ENCODE measurements at regions not wholly inside any gene's neighbourhood (a gene's known extent, or its start where the extent isn't known, plus 50 kb on each side); places are given as distances from the start of the nearest gene placed in this dataset.
"Not testable (repeated sequence)": the region's sequence is repeated elsewhere in the genome, so short reads cannot be mapped to it uniquely, and the experiment has no call there.

GRCh38 chr10:9160275-9160674, 1105.8 kb downstream of the GATA3 start:
- Histone ChIP-seq H3K4me1 (ENCODE audit: low read depth) (no peaks in the 10 kb centered on the region), H3K9me3 (ENCODE audit: low read depth) (no peaks in the 10 kb centered on the region), H3K36me3 (no peaks in the 10 kb centered on the region), H3K27ac (no peak overlapping the region), H3K4me3 (no peak overlapping the region), H3K27me3 (no peaks in the 10 kb centered on the region)
- DNase-seq (ENCODE audit: low read depth in 1 of 2, low spot score in 1 of 2), result no peak
- TF ChIP-seq CTCF (IDR thresholded peaks at IDR 0.05; ENCODE audit: low read depth, low read length), result no peak

DNA sequence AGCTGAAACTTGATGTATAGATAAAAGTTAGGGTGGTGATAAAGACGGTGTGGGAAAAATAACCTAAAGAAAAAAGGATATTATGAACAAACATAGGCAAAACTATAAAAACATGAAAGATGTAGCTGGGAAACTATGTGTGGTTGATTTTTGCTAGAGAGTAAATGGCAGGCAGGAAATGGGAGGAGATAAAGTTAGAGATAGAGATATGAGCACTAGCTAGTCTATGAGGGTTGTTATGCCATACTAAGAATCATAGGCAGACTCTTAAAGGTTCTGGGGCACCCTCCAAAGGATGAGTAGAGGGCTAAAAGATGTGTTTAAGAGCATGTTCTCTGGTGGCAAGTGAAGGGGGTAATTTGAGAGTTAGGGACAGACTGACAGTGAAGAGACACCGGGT, 1109.2 kb downstream of the GATA3 start:
- no peaks in the 10 kb centered on the region for H3K4me1 ChIP-seq (ENCODE audit: low read depth)
- DNase-seq (ENCODE audit: low read depth in 1 of 2, low spot score in 1 of 2), result no peak
- H3K27ac ChIP-seq, result no peak overlapping the region
- H3K4me3 ChIP-seq, result no peak overlapping the region
- H3K27me3 ChIP-seq, result no peaks in the 10 kb centered on the region
- H3K36me3 ChIP-seq, result no peaks in the 10 kb centered on the region
- H3K9me3 ChIP-seq (ENCODE audit: low read depth), result no peaks in the 10 kb centered on the region
- no peak for TF ChIP-seq CTCF (IDR thresholded peaks at IDR 0.05; ENCODE audit: low read depth, low read length)

DNA sequence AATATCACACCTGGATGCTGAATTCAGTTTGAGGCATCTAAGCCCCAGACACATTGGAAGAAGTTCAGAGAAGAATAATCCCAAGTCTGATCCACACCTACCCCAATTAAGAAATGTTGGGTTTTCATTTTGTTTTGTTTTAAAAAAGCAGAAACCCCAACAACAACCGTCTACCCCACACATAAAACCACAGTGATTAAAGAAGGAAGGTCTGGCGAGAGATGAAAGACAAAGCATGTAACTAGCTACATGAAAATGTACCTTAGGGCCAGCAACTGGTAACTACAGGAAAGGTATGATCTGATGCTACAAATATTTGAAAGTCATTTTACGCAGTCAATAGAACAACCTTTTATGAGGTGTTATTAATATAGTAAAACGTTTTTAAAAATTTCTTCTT, 1112.3 kb downstream of the GATA3 start:
- H3K27me3 ChIP-seq, result no peaks in the 10 kb centered on the region
- TF ChIP-seq CTCF (IDR thresholded peaks at IDR 0.05; ENCODE audit: low read depth, low read length), result no peak
- DNase-seq (ENCODE audit: low read depth in 1 of 2, low spot score in 1 of 2), result no peak
- H3K4me1 ChIP-seq (ENCODE audit: low read depth), result no peaks in the 10 kb centered on the region
- H3K4me3 ChIP-seq, result no peak overlapping the region
- no peak overlapping the region for H3K27ac ChIP-seq
- no peaks in the 10 kb centered on the region for H3K9me3 ChIP-seq (ENCODE audit: low read depth)
- H3K36me3 ChIP-seq, result no peaks in the 10 kb centered on the region

- no peak for DNase-seq (ENCODE audit: low read depth in 1 of 2, low spot score in 1 of 2)
- Histone ChIP-seq H3K9me3 (ENCODE audit: low read depth) (no peaks in the 10 kb centered on the region), H3K4me3 (no peak overlapping the region), H3K4me1 (ENCODE audit: low read depth) (no peaks in the 10 kb centered on the region), H3K36me3 (no peaks in the 10 kb centered on the region), H3K27ac (no peak overlapping the region), H3K27me3 (no peaks in the 10 kb centered on the region)
- TF ChIP-seq CTCF (IDR thresholded peaks at IDR 0.05; ENCODE audit: low read depth, low read length), result no peak
Observed at GRCh38 chr10:9172276-9172675, 1117.8 kb downstream of the GATA3 start.

DNA sequence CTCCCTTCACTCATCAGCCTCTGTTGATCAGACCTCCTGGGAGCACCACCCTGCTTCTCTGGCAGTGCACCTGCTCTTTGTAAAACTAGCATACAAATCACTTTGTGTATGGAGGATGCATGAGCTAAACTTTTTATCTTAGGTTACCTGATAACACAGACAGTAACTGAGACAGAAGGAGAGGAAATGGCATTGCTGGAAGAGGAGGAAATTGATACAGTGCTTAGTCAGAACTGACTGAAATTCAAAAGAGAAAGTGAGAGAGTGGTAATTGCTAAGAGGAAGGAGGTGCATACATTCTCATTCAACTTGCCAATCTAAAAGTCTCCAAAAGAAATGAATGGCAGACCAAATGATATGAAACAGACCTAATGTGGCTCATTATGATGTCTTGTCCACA, 1120.7 kb downstream of the GATA3 start:
- Histone ChIP-seq H3K9me3 (ENCODE audit: low read depth) (no peaks in the 10 kb centered on the region), H3K4me3 (no peak overlapping the region), H3K4me1 (ENCODE audit: low read depth) (no peaks in the 10 kb centered on the region), H3K36me3 (no peaks in the 10 kb centered on the region), H3K27me3 (peaks cover 6% of the 10 kb centered on the region), H3K27ac (no peak overlapping the region)
- no peak for TF ChIP-seq CTCF (IDR thresholded peaks at IDR 0.05; ENCODE audit: low read depth, low read length)
- no peak for DNase-seq (ENCODE audit: low read depth in 1 of 2, low spot score in 1 of 2)

DNA sequence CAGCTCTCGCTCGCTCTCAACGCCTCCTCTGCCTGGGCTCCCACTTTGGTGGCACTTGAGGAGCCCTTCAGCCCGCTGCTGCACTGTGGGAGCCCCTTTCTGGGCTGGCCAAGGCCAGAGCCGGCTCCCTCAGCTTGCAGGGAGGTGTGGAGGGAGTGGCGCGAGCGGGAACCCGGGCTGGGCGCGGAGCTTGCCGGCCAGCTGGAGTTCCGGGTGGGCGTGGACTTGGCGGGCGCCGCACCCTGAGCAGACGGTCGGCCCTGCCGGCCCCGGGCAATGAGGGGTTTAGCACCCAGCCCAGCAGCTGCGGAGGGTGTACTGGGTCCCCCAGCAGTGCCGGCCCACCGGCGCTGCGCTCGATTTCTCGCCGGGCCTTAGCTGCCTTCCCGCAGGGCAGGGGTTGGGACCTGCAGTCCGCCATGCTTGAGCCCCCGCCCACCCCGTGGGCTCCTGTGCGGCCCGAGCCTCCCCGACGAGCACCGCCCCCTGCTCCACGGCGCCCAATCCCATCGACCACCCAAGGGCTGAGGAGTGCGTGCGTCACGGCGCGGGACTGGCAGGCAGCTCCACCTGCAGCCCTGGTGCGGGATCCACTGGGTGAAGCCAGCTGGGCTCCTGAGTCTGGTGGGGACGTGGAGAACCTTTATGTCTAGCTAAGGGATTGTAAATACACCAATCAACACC, 1128.9 kb downstream of the GATA3 start:
- not testable (repeated sequence) for H3K9me3 ChIP-seq (ENCODE audit: low read depth); H3K4me1 ChIP-seq (ENCODE audit: low read depth); DNase-seq (ENCODE audit: low read depth in 1 of 2, low spot score in 1 of 2); H3K27ac ChIP-seq; H3K36me3 ChIP-seq; H3K27me3 ChIP-seq; H3K4me3 ChIP-seq
